ENCODE measurements at regions not wholly inside any gene's neighbourhood (a gene's known extent, or its start where the extent isn't known, plus 50 kb on each side); places are given as distances from the start of the nearest gene placed in this dataset.

GRCh38 chr12:85552461-85552860 lies 272.4 kb downstream of the ALX1 start:
- no peak for TF ChIP-seq FOXM1 (IDR thresholded peaks at IDR 0.05; ENCODE audit: low read depth)
- TF ChIP-seq, protein P1, sequence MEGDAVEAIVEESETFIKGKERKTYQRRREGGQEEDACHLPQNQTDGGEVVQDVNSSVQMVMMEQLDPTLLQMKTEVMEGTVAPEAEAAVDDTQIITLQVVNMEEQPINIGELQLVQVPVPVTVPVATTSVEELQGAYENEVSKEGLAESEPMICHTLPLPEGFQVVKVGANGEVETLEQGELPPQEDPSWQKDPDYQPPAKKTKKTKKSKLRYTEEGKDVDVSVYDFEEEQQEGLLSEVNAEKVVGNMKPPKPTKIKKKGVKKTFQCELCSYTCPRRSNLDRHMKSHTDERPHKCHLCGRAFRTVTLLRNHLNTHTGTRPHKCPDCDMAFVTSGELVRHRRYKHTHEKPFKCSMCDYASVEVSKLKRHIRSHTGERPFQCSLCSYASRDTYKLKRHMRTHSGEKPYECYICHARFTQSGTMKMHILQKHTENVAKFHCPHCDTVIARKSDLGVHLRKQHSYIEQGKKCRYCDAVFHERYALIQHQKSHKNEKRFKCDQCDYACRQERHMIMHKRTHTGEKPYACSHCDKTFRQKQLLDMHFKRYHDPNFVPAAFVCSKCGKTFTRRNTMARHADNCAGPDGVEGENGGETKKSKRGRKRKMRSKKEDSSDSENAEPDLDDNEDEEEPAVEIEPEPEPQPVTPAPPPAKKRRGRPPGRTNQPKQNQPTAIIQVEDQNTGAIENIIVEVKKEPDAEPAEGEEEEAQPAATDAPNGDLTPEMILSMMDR (IDR thresholded peaks at IDR 0.05) = no peak
- TF ChIP-seq ELF1 (IDR thresholded peaks at IDR 0.05) = no peak
- TF ChIP-seq REST (IDR thresholded peaks at IDR 0.05; ENCODE audit: low read depth, low read length) = no peak
- no peak for TF ChIP-seq NFIC (IDR thresholded peaks at IDR 0.05; ENCODE audit: borderline replicate concordance)
- TF ChIP-seq MXI1 (IDR thresholded peaks at IDR 0.05; ENCODE audit: low read depth, low read length) = no peak
- TF ChIP-seq, protein P2, sequence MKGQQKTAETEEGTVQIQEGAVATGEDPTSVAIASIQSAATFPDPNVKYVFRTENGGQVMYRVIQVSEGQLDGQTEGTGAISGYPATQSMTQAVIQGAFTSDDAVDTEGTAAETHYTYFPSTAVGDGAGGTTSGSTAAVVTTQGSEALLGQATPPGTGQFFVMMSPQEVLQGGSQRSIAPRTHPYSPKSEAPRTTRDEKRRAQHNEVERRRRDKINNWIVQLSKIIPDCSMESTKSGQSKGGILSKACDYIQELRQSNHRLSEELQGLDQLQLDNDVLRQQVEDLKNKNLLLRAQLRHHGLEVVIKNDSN (IDR thresholded peaks at IDR 0.05; ENCODE audit: borderline replicate concordance, low read depth) = no peak
- no peak for TF ChIP-seq JUND (IDR thresholded peaks at IDR 0.05)
- TF ChIP-seq GABPA (IDR thresholded peaks at IDR 0.05; ENCODE audit: low read depth) = no peak
- TF ChIP-seq CHD2 (IDR thresholded peaks at IDR 0.05; ENCODE audit: low read length, partially characterized antibody) = no peak
